Cardiac septum (tissue), 1 donor: ENCODE measurements at regions not wholly inside any gene's neighbourhood (a gene's known extent, or its start where the extent isn't known, plus 50 kb on each side); places are given as distances from the start of the nearest gene placed in this dataset.
"Not testable (repeated sequence)": the region's sequence is repeated elsewhere in the genome, so short reads cannot be mapped to it uniquely, and the experiment has no call there.

Source experiments
- DNase-seq: peaks from one replicate; pipeline ENCODE4 v3.0.0-alpha.2; 2020; ENCODE audit warnings: low spot score
- intact Hi-C: fragments of 100-400 bp; cut with DNase I; formaldehyde crosslinking; loops from one replicate; pipeline ENCODE4 v1.14.0; 2022
- donor health status: DM: no; HTN: no; CAD: no.

DNA sequence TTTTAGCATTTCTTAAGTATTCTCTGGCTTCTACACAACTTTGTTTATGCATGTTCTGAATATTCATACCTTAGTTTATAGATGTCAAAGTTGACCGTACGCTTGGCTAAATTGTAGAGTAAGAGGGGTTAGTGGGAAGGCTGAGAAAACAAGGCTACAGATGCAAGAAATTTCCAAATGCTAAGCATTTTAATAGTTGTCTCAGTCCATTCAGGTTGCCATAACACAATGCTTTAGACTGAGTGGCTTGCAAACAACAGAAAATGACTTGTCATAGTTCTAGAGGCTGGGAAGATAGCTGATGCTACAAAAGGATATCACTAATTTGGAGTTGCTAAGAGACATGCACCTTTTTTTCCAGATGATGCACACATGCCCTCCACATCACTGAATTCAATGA lies 53.0 kb upstream of the C1QTNF3 start:
- intact Hi-C loops = not testable (repeated sequence)

GRCh38 chr5:34099891-34100290 lies 56.9 kb upstream of the C1QTNF3 start:
- intact Hi-C loops, DNase-seq: not testable (repeated sequence)

More for the DNA sequence above, 53.0 kb upstream of the C1QTNF3 start:
- DNase-seq = not testable (repeated sequence)

GRCh38 chr5:34101567-34101966 lies 58.6 kb upstream of the C1QTNF3 start:
- intact Hi-C loops, DNase-seq: not testable (repeated sequence)

DNA sequence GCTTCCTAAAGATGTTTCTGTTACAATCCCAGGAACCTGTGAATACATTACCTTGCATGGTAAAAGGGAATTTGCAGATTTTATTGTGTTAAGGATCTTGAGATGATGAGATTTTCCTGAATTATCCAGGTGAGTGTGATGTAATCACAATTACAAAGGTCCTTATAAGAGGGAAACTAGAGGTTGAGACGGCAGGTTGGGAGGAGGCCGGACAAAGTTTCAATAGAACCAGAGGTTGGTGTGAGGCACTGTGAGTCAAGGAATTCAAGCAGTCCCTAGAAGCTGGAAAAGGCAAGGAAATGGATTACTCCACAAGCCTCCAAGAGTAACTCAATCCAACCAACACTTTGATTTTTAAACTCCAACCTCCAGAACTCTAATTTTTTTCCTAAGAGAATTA lies 65.9 kb upstream of the C1QTNF3 start:
- DNase-seq, intact Hi-C loops: not testable (repeated sequence)

- DNase-seq, intact Hi-C loops: not testable (repeated sequence)
Observed at GRCh38 chr5:34124280-34124679, 81.3 kb upstream of the C1QTNF3 start.

- DNase-seq, intact Hi-C loops: not testable (repeated sequence)
Observed at GRCh38 chr5:34125354-34125753, 82.3 kb upstream of the C1QTNF3 start.

- DNase-seq, intact Hi-C loops: not testable (repeated sequence)
Observed at GRCh38 chr5:34126741-34127140, 83.7 kb upstream of the C1QTNF3 start.

DNA sequence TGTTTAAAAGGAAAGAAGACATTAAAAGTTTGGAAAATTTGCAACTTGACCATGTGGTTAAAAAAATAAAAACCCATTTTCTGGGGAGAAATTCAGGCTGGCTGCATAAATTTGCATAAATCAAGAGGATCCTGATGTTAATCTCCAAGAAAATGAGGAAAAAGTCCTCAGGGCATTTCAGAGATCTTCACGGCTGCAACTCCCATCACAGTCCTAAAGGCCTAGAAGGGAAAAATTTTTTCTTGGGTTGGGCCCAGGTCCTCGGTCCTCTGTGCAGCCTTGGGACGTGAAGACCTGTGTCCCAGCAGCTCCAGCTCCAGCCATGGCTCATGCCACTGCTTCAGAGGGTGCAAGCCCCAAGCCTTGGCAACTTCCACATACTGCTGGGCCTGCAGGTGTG lies 84.8 kb upstream of the C1QTNF3 start:
- intact Hi-C loops, DNase-seq: not testable (repeated sequence)

DNA sequence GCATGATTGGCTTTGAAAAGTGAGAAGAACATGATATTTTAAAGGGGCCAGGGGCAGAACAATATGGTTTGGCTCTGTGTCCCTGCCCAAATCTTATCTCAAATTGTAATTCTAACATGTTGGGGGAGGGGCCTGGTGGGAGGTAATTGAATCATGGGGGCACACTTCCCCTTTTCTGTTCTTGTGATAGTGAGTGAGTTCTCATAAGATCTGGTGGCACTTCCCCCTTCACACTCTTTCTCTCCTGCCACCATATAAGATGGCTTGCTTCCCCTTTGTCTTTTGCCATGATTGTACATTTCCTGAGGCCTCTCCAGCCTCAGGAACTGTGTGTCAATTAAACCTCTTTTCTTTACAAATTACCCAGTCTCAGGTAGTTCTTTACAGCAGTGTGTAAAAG lies 85.9 kb upstream of the C1QTNF3 start:
- intact Hi-C loops, DNase-seq: not testable (repeated sequence)

DNA sequence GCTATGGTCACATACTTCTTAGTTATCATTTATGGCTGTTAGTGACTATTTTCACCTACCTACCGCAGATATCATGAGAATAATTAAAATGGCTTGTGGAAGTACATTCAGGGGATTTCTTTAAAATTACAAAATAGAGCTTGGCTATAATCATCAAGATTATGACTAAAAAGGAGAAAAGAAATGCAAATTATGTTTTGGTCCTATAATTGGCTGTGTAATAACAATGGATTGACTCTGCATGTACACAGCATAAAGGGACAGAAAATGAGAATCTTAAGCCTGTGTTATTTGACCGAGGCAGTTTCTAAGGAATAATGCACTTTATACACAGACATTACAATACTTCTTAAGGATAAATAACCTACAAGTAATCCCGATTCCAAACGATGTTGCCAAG lies 112.0 kb upstream of the C1QTNF3 start:
- DNase-seq, intact Hi-C loops: not testable (repeated sequence)

- DNase-seq, intact Hi-C loops: not testable (repeated sequence)
Observed at GRCh38 chr5:34156703-34157414, 113.8 kb upstream of the C1QTNF3 start.

- intact Hi-C loops = not testable (repeated sequence)
Observed at GRCh38 chr5:34160904-34161303, 117.9 kb upstream of the C1QTNF3 start.

DNA sequence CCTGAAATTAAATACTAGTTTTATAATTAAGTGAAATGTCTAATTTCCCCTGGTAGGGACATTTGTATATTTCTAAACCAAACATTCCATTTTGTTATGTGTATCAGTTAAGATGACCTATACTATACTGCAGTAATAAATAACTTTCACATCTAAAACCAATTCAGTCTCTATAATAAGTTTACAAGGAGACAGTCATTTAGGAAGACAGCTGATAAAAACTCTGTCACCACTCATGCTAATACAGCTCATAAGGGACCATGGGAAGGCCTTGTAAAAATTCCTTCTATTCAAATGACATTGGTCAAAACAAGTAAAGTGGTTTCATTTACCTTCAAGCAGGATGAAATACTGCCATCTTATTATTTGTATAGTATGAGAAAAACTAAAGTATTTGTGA lies 128.4 kb upstream of the C1QTNF3 start:
- DNase-seq, intact Hi-C loops: not testable (repeated sequence)

More at GRCh38 chr5:34160904-34161303, 117.9 kb upstream of the C1QTNF3 start:
- not testable (repeated sequence) for DNase-seq

GRCh38 chr5:34179453-34180190 lies 136.6 kb upstream of the C1QTNF3 start:
- intact Hi-C loops = not testable (repeated sequence)
- DNase-seq = peak; percentile 81

DNA sequence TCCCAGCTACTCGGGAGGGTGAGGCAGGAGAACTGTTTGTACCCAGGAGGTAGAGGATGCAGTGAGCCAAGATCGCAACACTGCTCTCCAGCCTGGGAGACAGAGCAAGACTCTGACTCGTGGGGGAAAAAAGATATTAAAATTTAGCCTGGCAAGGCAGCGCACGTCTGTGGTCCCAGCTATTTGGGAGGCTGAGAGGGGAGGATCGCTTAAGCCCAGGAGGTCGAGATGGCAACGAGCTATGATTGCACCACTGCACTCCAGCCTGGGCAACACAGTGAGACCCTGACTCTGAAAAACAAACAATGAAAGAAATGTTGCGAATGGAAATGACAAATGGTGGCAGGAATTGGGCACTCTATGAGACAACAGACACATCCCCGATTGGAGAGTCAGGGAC lies 137.2 kb upstream of the C1QTNF3 start:
- peak; percentile 80 for DNase-seq

DNA sequence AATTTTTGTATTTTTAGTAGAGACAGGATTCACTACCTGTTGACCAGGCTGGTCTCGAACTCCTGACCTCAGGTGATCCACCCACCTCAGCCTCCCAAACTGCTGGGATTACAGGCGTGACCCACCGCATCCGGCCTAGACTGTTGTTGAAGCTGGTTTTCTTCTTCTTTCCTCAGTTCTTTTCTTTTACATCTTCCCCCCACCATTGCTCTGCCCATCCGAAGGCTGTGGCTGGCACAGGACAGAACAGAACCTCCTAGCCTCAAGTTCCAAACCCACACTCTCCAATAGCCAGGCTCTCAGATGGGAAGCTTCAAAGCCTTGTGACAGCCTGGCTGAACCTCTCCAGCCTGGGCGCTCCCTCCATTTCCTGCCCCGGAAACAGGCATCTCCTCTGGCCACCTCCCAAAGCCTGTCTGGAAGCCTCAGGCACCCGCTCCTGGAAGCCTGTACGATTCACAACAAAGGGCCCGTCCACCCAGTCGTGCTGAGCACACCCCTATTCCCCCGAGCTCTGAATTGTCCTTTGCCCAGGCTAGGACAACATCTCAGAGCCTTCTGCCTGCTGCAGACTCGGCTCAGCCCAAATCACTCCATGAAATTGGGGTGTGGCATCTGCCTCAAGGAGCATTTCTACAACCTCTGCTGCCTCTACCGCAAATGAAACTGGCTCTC lies 138.1 kb upstream of the C1QTNF3 start:
- intact Hi-C loops = not testable (repeated sequence)
- peak; percentile 80 for DNase-seq

More for the DNA sequence above, 137.2 kb upstream of the C1QTNF3 start:
- intact Hi-C loops = not testable (repeated sequence)

GRCh38 chr5:34185005-34185404 lies 142.0 kb upstream of the C1QTNF3 start:
- peak; percentile 73 for DNase-seq

DNA sequence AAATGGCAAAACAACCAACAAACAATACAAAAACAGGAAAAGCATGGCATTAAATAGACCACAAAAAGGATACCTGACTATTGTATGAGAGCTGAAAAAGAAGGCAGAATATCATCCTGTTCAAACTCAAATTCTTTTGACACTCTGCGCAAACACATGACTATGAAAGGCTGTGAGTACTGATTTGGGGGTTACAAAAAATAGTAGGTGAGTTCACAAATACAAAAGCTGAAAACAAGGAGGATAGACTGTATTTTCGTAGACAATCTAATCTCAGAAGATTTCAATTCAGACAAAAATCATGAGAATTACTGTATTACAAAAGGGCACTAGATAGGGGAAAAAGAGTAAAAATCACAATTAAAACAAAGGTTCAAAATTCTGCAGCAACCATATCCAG lies 142.6 kb upstream of the C1QTNF3 start:
- intact Hi-C loops, DNase-seq: not testable (repeated sequence)

More at GRCh38 chr5:34185005-34185404, 142.0 kb upstream of the C1QTNF3 start:
- intact Hi-C loops = not testable (repeated sequence)

- peak; percentile 77 for DNase-seq
Observed at GRCh38 chr5:34186108-34186507, 143.1 kb upstream of the C1QTNF3 start.

GRCh38 chr5:34186865-34187264 lies 143.9 kb upstream of the C1QTNF3 start:
- intact Hi-C loops = not testable (repeated sequence)
- DNase-seq = peak; percentile 82

More at GRCh38 chr5:34186108-34186507, 143.1 kb upstream of the C1QTNF3 start:
- intact Hi-C loops = not testable (repeated sequence)
